ENCODE measurements at regions not wholly inside any gene's neighbourhood (a gene's known extent, or its start where the extent isn't known, plus 50 kb on each side); places are given as distances from the start of the nearest gene placed in this dataset.
"Not testable (repeated sequence)": the region's sequence is repeated elsewhere in the genome, so short reads cannot be mapped to it uniquely, and the experiment has no call there.

DNA sequence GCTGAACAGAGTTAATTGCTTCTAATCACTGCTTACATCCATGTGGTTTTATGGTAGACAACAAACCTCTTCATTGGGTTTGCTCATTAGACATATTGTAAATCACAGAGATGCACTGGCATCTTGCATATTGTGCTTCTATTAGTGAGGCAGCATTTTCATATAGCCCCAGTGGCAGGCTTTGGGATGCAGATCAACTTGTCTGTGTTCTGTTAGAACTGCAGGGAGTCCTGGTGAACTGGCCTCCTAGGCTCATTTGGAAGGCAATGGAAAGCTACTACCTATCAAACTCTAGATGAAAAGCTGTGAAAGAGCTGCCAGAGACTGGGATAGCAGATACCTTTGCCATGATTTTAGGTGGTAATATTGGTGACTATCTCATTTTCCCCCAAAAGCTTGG, 108.8 kb downstream of the NAA11 start:
- no peak for DNase-seq (ENCODE audit: low spot score)

DNA sequence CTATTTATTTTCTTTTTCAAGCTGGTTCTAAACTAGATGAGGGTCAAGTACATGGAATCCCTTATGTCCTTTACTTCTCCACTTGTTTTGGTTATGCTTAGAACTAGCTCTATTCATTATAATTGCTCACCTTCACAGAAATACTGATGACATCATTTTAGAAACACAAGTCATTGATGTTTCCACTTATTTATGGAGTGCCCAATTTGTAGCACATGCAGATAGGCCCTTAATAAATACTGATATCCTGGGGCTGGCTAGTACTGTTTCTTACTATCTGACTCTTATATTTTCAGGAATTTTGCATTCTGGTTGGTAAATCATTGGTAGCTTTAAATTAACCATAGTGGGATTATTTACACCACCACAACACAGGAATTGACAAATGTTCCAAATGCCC, 112.2 kb downstream of the NAA11 start:
- DNase-seq (ENCODE audit: low spot score), result no peak

GRCh38 chr4:79213010-79213409, 112.9 kb downstream of the NAA11 start:
- no peak for DNase-seq (ENCODE audit: low spot score)

- DNase-seq (ENCODE audit: low spot score), result no peak
These were observed 113.5 kb downstream of the NAA11 start for GRCh38 chr4:79212311-79212710.

DNA sequence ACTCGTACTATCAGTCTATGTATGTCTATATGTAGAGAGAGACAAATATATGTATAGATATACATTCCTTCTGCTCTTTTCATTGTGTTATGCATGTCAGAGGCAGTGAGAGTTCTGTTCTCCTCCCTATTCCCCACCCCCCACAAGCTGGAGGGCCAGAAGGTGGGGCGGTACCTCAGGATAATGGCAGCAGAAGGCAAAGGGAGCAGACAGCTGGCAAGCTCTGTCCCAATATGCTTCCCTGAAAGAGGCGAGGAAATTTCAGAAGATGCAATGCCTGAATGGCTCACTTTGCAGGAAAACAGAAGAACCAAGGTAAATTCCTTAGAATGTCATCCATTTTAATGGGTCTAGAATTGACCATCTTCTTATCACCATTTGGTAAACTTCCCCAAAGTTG, 114.4 kb downstream of the NAA11 start:
- no peak for DNase-seq (ENCODE audit: low spot score)

- DNase-seq (ENCODE audit: low spot score), result no peak
These were observed 115.2 kb downstream of the NAA11 start for GRCh38 chr4:79210636-79211049.

- DNase-seq (ENCODE audit: low spot score), result no peak
These were observed 115.8 kb downstream of the NAA11 start for GRCh38 chr4:79209822-79210635.

DNA sequence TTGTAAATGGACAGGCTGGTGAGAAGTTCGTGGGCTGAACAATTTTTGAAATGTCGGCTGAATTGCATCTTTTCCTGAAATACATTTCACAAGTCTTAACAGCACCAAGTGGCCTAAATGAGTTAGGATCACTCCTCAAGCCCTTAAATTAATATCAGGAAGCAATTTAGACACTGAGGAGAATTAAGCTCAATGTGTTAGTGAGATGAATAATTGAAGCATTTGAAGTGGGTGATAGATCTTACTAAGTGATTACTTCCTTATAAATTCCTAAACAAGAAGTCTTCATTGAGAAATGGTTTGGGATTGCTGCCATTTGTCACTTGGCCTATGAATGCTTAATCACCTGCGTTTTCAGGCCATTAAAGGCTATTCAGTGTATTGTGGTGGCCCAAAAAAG, 116.8 kb downstream of the NAA11 start:
- DNase-seq (ENCODE audit: low spot score), result no peak

DNA sequence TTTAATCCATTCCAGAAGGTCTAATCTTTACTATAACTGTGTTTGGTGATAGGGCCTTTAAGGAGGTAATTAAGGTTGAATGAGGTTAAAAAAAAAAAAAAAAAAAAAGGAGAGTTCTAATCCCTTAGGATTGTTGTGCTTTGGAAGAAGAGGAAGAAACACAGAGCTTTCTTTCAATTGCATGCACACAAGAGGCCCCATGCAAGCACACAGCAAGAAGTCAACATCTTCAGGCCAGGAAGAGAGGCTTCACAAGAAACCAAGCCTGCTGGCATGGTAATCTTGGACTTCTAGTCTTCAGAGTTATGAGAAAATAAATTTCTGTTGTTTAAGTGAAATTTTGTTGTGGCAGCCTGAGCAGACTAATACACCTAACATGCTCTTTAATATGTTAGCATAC, 118.6 kb downstream of the NAA11 start:
- DNase-seq (ENCODE audit: low spot score), result no peak

DNA sequence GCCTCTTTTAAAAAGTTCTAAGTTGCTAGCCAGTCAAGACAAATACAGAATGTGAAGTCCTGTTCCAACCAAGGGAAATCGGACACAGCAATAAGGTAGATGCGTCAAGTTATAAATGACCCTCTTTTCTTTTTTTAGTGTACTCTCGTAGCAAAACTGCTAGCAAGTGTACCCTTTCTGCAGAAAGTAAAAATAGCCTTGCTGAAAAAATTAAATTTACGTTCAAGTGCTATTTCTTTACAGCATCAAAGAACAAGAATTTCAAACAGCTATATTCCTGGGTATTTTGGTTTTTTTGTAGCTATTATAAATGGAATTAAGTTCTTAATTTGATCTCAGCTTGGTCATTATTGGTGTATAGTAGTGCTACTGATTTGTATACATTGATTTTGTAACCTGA, 119.2 kb downstream of the NAA11 start:
- no peak for DNase-seq (ENCODE audit: low spot score)

DNA sequence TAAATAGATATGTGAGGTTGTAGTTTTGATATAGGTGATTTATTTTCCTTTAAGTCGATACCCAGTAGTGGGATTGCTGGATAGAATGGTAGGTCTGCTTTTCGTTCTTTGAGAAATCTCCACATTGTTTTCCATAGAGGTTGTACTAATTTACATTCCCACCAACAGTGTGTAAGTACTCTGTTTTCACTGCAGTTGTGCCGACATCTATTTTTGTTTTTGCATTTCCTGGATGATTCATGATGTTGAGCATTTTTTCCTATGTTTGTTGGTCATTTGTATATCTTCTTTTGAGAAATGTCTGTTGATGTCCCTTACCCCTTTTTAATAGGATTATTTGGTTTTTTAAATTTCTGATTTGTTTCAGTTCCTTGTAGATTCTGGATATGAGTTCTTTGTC, 120.7 kb downstream of the NAA11 start:
- no peak for DNase-seq (ENCODE audit: low spot score)

DNA sequence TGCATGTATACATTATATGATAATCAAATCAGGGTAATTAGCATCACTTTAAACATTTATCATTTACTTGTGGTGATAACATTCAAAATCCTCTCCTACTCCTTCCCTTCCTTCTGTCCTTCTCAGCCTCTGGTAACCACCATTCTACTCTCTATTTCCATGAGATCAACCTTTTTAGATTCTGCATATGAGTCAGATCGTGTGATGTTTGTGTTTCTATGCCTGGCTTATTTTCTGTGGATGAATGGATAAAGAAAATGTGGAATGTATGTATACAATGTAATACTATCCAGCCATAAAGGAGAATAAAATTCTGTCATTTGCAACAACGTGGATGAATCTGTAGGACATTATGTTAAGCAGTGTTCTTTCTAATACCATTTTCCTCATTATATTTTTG, 123.9 kb downstream of the NAA11 start:
- DNase-seq (ENCODE audit: low spot score), result no peak

DNA sequence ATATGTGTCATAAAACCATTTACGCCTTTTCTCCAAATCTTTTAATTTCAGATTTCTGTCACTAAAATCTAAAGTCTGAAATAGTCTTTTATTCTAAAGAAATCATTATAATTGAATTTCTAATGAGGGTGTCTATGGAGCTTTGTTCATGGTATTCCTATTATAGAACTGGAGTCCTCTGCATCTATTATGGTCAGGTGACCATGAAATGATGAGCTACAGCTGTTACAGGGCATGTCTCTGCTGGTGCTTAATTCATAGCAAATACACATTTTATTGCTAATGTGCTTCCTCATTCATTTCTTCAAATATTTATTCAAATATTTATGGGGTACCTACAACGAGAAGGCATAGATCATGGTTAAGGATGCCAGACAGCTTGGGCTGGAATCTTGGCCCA, 126.1 kb downstream of the NAA11 start:
- no peak for DNase-seq (ENCODE audit: low spot score)

GRCh38 chr4:79198951-79199587, 126.8 kb downstream of the NAA11 start:
- DNase-seq (ENCODE audit: low spot score), result no peak

DNA sequence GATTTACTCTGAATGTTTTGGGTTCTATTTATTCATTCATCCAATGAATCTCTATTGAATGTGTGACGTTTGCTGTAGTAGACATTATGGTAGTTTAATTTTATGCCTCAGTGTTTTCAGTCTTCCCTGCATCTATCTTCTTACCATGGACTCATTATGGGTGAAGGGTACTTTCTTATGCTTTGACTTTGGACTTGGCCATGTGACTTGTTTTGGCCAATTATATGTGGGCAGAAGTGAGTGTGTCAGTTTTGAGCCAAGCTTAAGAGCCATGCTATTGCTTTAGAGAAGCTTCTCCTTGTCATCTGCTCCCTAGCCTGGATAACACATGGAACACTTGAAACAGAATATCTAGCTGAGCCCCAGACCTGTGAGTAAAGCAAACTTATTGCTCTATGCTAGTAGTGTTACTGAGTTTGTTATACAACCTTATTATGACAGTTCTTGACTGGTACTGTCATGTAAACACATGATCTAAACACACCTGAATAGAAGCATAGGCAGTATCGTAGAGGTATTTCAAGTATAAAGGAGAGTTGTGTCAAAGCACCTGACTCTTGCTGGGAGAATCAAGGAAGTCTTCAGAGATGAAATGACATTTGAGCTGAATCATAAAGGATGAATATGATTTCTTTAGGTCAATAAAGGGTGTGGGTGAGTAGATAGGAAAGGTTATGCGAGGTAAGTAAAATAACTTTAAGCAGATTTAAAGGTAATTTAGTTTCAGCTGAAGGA, 128.4 kb downstream of the NAA11 start:
- DNase-seq (ENCODE audit: low spot score), result no peak

DNA sequence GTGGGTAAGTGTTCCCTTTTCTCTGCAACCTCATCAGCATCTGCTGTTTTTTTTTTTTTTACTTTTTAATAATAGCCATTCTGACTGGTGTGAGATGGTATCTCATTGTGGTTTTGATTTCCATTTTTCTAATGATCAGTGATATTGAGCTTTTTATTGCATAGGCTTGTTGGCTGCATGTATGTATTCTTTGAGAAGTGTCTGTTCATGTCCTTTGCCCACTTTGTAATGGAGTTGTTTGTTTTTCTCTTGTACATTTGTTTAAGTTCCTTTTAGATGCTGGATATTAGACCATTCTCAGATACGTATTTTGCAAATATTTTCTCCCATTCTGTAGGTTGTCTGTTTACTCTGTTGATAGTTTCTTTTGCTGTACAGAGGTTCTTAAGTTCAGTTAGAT, 134.6 kb downstream of the NAA11 start:
- not testable (repeated sequence) for DNase-seq (ENCODE audit: low spot score)

GRCh38 chr4:79185526-79186045, 140.3 kb downstream of the NAA11 start:
- no peak for DNase-seq (ENCODE audit: low spot score)

GRCh38 chr4:79184476-79184875, 141.4 kb downstream of the NAA11 start:
- no peak for DNase-seq (ENCODE audit: low spot score)

- DNase-seq (ENCODE audit: low spot score), result no peak
These were observed 143.7 kb downstream of the NAA11 start for GRCh38 chr4:79182209-79182608.

- no peak for DNase-seq (ENCODE audit: low spot score)
These were observed 144.7 kb downstream of the NAA11 start for GRCh38 chr4:79181190-79181589.

DNA sequence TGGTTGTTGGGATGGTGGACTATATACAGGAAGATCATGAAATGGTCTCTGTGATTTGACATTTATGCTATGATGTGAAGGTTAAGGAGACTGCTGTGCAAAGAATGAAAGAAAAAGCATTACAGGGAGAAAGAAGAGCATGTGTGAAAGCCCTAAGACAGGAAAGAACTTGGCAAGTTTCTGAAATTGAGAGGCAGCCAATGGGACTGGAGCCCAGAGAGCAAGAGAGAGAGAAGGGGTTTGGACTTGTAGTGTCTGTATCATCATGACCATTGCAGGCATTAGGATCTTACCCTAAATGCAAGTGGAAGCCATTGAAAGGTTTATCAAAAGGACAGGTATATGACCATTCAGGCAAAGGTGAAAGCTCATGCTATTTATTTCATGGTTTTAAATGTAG, 147.1 kb downstream of the NAA11 start:
- no peak for DNase-seq (ENCODE audit: low spot score)

- DNase-seq (ENCODE audit: low spot score), result no peak
These were observed 148.5 kb downstream of the NAA11 start for GRCh38 chr4:79177388-79177787.

DNA sequence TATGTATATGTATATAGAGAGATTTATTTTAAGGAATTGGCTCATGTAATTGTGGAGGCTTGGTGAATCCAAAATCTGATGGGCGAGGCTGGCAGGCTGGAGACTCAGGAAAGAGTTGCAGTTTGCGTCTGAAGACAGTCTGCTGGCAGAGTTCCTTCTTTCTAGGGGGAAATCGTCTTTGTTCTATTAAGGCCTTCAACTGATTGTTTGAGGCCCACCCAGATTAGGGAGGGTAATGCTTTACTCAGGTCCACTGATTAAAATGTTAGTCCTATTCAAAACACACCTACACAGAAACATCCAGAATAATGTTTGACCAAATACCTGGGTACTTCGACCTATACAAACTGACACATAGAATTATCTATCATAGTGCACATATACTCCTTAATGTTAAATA, 149.5 kb downstream of the NAA11 start:
- no peak for DNase-seq (ENCODE audit: low spot score)

Measured in umbilical cord (tissue), 1 donor.